ENCODE measurements at regions not wholly inside any gene's neighbourhood (a gene's known extent, or its start where the extent isn't known, plus 50 kb on each side); places are given as distances from the start of the nearest gene placed in this dataset.

DNA sequence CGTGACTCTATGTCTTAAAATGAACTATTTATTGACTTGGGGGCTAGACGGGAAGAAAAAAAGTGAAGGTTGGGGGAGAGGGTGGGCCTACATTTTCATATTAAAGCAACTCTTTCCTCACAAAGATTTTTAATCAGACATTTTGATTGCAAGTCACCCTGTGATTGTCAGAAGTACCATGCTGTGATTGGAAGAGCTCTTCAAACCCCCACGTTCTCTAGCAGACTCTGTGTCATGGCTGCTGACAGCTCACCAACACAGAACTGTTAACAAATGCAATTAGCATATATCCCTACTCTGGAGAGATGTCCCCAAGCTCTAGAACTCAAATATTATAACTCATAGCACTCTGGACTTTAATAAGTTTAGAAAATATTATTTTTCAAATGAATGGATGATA is 428.4 kb upstream of the DCC start:
- Histone ChIP-seq H3K9me3 (no peaks in the 10 kb centered on the region), H3K4me1 (ENCODE audit: control insufficient read depth in 1 of 2, low read depth in 2 of 2) (no peaks in the 10 kb centered on the region), H3K27me3 (replicated peaks; ENCODE audit: insufficient read depth) (no peaks in the 10 kb centered on the region), H3K4me3 (no peak overlapping the region), H3K27ac (no peak overlapping the region), H3K36me3 (no peaks in the 10 kb centered on the region)
- DNase-seq (ENCODE audit: low spot score) (no peak), ATAC-seq (ENCODE audit: insufficient number of reproducible peaks, low FRiP score, low read depth) (no peak)
- TF ChIP-seq CTCF (IDR thresholded peaks at IDR 0.05): no peak

DNA sequence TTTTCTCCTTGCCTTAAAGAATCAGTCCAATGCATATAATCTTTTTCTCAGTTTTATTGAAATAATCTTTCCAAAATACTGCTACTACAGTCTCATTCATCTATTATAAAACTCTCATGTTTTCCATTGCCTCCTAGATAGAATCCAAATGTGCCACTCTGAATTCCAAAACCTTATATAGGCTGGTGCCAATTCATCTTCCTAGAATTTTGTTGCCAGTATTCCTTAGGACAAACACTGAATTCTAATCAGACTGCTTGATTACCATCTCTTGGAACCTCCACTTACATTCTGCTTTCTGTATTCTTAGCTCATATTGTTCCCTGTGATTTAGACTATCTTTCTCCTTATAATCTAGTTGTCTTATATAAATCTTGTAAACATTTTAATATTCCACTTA is 427.6 kb upstream of the DCC start:
- no peak for TF ChIP-seq CTCF (IDR thresholded peaks at IDR 0.05)
- Histone ChIP-seq H3K9me3 (no peaks in the 10 kb centered on the region), H3K27ac (no peak overlapping the region), H3K27me3 (replicated peaks; ENCODE audit: insufficient read depth) (no peaks in the 10 kb centered on the region), H3K4me1 (ENCODE audit: control insufficient read depth in 1 of 2, low read depth in 2 of 2) (no peaks in the 10 kb centered on the region), H3K4me3 (no peak overlapping the region), H3K36me3 (no peaks in the 10 kb centered on the region)
- ATAC-seq (ENCODE audit: insufficient number of reproducible peaks, low FRiP score, low read depth): no peak
- no peak for DNase-seq (ENCODE audit: low spot score)

- Histone ChIP-seq H3K4me1 (ENCODE audit: control insufficient read depth in 1 of 2, low read depth in 2 of 2) (no peaks in the 10 kb centered on the region), H3K9me3 (no peaks in the 10 kb centered on the region), H3K36me3 (no peaks in the 10 kb centered on the region), H3K4me3 (no peak overlapping the region), H3K27ac (no peak overlapping the region), H3K27me3 (replicated peaks; ENCODE audit: insufficient read depth) (no peaks in the 10 kb centered on the region)
- no peak for ATAC-seq (ENCODE audit: insufficient number of reproducible peaks, low FRiP score, low read depth)
- no peak for DNase-seq (ENCODE audit: low spot score)
- TF ChIP-seq CTCF (IDR thresholded peaks at IDR 0.05): no peak
Measured at GRCh38 chr18:51915176-51915575, 424.8 kb upstream of the DCC start.

DNA sequence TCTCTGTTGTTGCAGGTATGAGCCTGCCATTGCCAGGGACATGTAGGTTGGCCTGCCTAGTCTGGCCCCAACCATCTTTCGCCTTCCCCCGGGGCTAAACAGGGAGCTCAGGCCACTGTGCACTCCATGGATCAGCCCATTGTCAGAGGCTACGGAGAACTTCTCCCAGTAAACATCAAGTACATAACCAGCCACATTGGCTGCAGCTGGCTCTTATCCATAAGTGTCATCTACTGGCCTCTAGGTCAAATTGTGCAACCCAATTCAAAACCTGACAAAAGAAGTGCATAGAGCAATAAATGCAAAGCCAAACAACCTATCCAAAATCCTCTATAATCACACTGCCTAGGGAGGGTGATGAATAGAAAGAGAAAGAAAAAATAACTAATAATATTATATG is 418.1 kb upstream of the DCC start:
- Histone ChIP-seq H3K9me3 (no peaks in the 10 kb centered on the region), H3K4me3 (no peak overlapping the region), H3K4me1 (ENCODE audit: control insufficient read depth in 1 of 2, low read depth in 2 of 2) (no peaks in the 10 kb centered on the region), H3K36me3 (no peaks in the 10 kb centered on the region), H3K27ac (no peak overlapping the region), H3K27me3 (replicated peaks; ENCODE audit: insufficient read depth) (no peaks in the 10 kb centered on the region)
- DNase-seq (ENCODE audit: low spot score) (no peak), ATAC-seq (ENCODE audit: insufficient number of reproducible peaks, low FRiP score, low read depth) (no peak)
- no peak for TF ChIP-seq CTCF (IDR thresholded peaks at IDR 0.05)

GRCh38 chr18:51933903-51934302 is 406.1 kb upstream of the DCC start:
- H3K27me3 ChIP-seq (replicated peaks; ENCODE audit: insufficient read depth): no peaks in the 10 kb centered on the region
- no peaks in the 10 kb centered on the region for H3K36me3 ChIP-seq
- H3K9me3 ChIP-seq: no peaks in the 10 kb centered on the region
- no peak for DNase-seq (ENCODE audit: low spot score)
- TF ChIP-seq CTCF (IDR thresholded peaks at IDR 0.05): no peak
- H3K4me1 ChIP-seq (ENCODE audit: control insufficient read depth in 1 of 2, low read depth in 2 of 2): no peaks in the 10 kb centered on the region
- H3K4me3 ChIP-seq: no peak overlapping the region
- no peak for ATAC-seq (ENCODE audit: insufficient number of reproducible peaks, low FRiP score, low read depth)
- H3K27ac ChIP-seq: no peak overlapping the region

Data from thoracic aorta (tissue), 2 donors.